Mononuclear cell (primary cell): ENCODE measurements at regions not wholly inside any gene's neighbourhood (a gene's known extent, or its start where the extent isn't known, plus 50 kb on each side); places are given as distances from the start of the nearest gene placed in this dataset.

Experiments used
- H3K27me3 ChIP-seq: 2 replicates; pipeline ENCODE4 v1.6.0; 2011; ENCODE audit warnings: low read length, control low read depth; ENCODE audit not compliant: insufficient read depth
- H3K4me1 ChIP-seq: 2 replicates; pipeline ENCODE4 v1.5.1; 2011; ENCODE audit warnings: mild to moderate bottlenecking, low read length, control low read depth; ENCODE audit not compliant: insufficient read depth
- H3K4me3 ChIP-seq: 2 replicates; pipeline ENCODE4 v1.5.1; 2011; ENCODE audit warnings: mild to moderate bottlenecking, low read length, moderate library complexity
- H3K9me3 ChIP-seq: 2 replicates; pipeline ENCODE4 v1.5.1; 2011; ENCODE audit warnings: low read depth, mild to moderate bottlenecking, control low read depth, low read length

GRCh38 chr4:12897954-12898353, 586.2 kb downstream of the RAB28 start:
- no peaks in the 10 kb centered on the region for H3K27me3 ChIP-seq
- H3K4me1 ChIP-seq, result no peaks in the 10 kb centered on the region
- no peak overlapping the region for H3K4me3 ChIP-seq
- no peaks in the 10 kb centered on the region for H3K9me3 ChIP-seq

- Histone ChIP-seq H3K9me3 (no peaks in the 10 kb centered on the region), H3K4me1 (no peaks in the 10 kb centered on the region), H3K4me3 (no peak overlapping the region), H3K27me3 (no peaks in the 10 kb centered on the region)
Observed at GRCh38 chr4:12894062-12894461, 590.1 kb downstream of the RAB28 start.

GRCh38 chr4:12889054-12889453, 595.1 kb downstream of the RAB28 start:
- Histone ChIP-seq H3K4me1 (no peaks in the 10 kb centered on the region), H3K27me3 (no peaks in the 10 kb centered on the region), H3K9me3 (no peaks in the 10 kb centered on the region), H3K4me3 (no peak overlapping the region)

GRCh38 chr4:12884846-12885796, 599.0 kb downstream of the RAB28 start:
- no peak overlapping the region for H3K4me3 ChIP-seq
- H3K9me3 ChIP-seq, result no peaks in the 10 kb centered on the region

GRCh38 chr4:12881945-12882584, 602.1 kb downstream of the RAB28 start:
- Histone ChIP-seq H3K27me3 (no peaks in the 10 kb centered on the region), H3K4me1 (no peaks in the 10 kb centered on the region), H3K4me3 (no peak overlapping the region), H3K9me3 (no peaks in the 10 kb centered on the region)

More at GRCh38 chr4:12884846-12885796, 599.0 kb downstream of the RAB28 start:
- Histone ChIP-seq H3K4me1 (no peaks in the 10 kb centered on the region), H3K27me3 (no peaks in the 10 kb centered on the region)

GRCh38 chr4:12880844-12881243, 603.3 kb downstream of the RAB28 start:
- no peaks in the 10 kb centered on the region for H3K4me1 ChIP-seq
- no peaks in the 10 kb centered on the region for H3K9me3 ChIP-seq
- no peak overlapping the region for H3K4me3 ChIP-seq
- H3K27me3 ChIP-seq, result no peaks in the 10 kb centered on the region

- H3K27me3 ChIP-seq, result no peaks in the 10 kb centered on the region
- H3K9me3 ChIP-seq, result no peaks in the 10 kb centered on the region
- no peak overlapping the region for H3K4me3 ChIP-seq
- no peaks in the 10 kb centered on the region for H3K4me1 ChIP-seq
Observed at GRCh38 chr4:12879496-12879895, 604.6 kb downstream of the RAB28 start.

- Histone ChIP-seq H3K27me3 (no peaks in the 10 kb centered on the region), H3K4me1 (no peaks in the 10 kb centered on the region), H3K9me3 (no peaks in the 10 kb centered on the region), H3K4me3 (no peak overlapping the region)
Observed at GRCh38 chr4:12875640-12876243, 608.4 kb downstream of the RAB28 start.

GRCh38 chr4:12873351-12873750, 610.8 kb downstream of the RAB28 start:
- Histone ChIP-seq H3K27me3 (no peaks in the 10 kb centered on the region), H3K4me3 (no peak overlapping the region), H3K4me1 (no peaks in the 10 kb centered on the region), H3K9me3 (no peaks in the 10 kb centered on the region)

GRCh38 chr4:12861422-12861821, 622.7 kb downstream of the RAB28 start:
- Histone ChIP-seq H3K4me1 (no peaks in the 10 kb centered on the region), H3K9me3 (no peaks in the 10 kb centered on the region), H3K4me3 (no peak overlapping the region), H3K27me3 (no peaks in the 10 kb centered on the region)

GRCh38 chr4:12852338-12853307, 631.5 kb downstream of the RAB28 start:
- Histone ChIP-seq H3K9me3 (no peaks in the 10 kb centered on the region), H3K4me3 (no peak overlapping the region), H3K27me3 (no peaks in the 10 kb centered on the region), H3K4me1 (no peaks in the 10 kb centered on the region)

GRCh38 chr4:12846368-12846767, 637.8 kb downstream of the RAB28 start:
- no peaks in the 10 kb centered on the region for H3K27me3 ChIP-seq
- no peak overlapping the region for H3K4me3 ChIP-seq
- no peaks in the 10 kb centered on the region for H3K4me1 ChIP-seq
- H3K9me3 ChIP-seq, result no peaks in the 10 kb centered on the region

- Histone ChIP-seq H3K9me3 (no peaks in the 10 kb centered on the region), H3K27me3 (no peaks in the 10 kb centered on the region), H3K4me1 (no peaks in the 10 kb centered on the region), H3K4me3 (no peak overlapping the region)
Observed at GRCh38 chr4:12844141-12844540, 640.0 kb downstream of the RAB28 start.

- no peaks in the 10 kb centered on the region for H3K27me3 ChIP-seq
- no peaks in the 10 kb centered on the region for H3K9me3 ChIP-seq
Observed at GRCh38 chr4:12827966-12828365, 656.2 kb downstream of the RAB28 start.

More at GRCh38 chr4:12827966-12828365, 656.2 kb downstream of the RAB28 start:
- Histone ChIP-seq H3K4me1 (no peaks in the 10 kb centered on the region), H3K4me3 (no peak overlapping the region)
